SK-N-SH (cell line): ENCODE measurements at regions not wholly inside any gene's neighbourhood (a gene's known extent, or its start where the extent isn't known, plus 50 kb on each side); places are given as distances from the start of the nearest gene placed in this dataset.

Experiments
- CTCF ChIA-PET: fragments of 300-600, 350-600 bp; formaldehyde crosslinking; extraction: SDS; loops from one replicate; lab custom pipeline; 2021; lab: Yijun Ruan, JAX
- POLR2A ChIA-PET: fragments of 350-600 bp; sonication (Branson Sonifier 250); formaldehyde crosslinking; extraction: SDS; loops from one replicate; lab custom pipeline; 2020; ENCODE audit warnings: antibody characterized with exemption, inconsistent platforms; lab: Yijun Ruan, JAX
- DNase-seq: peaks from one replicate; pipeline ENCODE4 v3.0.0; 2012
- H2AFZ ChIP-seq: fragments of 200-600 bp; sonication (generic); 2 replicates; pipeline ENCODE4 v1.8.1; 2016; ENCODE audit warnings: antibody characterized with exemption, mild to moderate bottlenecking, low read depth
- H3F3A ChIP-seq: fragments of 200-600 bp; sonication (generic); replicated peaks from 2 replicates; pipeline ENCODE3; 2016; ENCODE audit warnings: antibody characterized with exemption, mild to moderate bottlenecking; ENCODE audit not compliant: insufficient read depth
- H3K27ac ChIP-seq, 2 experiments: fragments of 200-500 bp in 1 of 2; fragments of 200-600 bp in 1 of 2; sonication (Bioruptor generic) in 1 of 2; sonication (generic), shearing (Covaris generic) in 1 of 2; 2 replicates each; pipeline versions ENCODE4 v1.5.1 to v1.6.1; 2014 to 2016; ENCODE audit warnings: low read depth in 2 of 2, inconsistent platforms in 1 of 2, low read length in 1 of 2, mild to moderate bottlenecking in 1 of 2, mixed read lengths in 1 of 2
- H3K27me3 ChIP-seq: fragments of 200-600 bp; sonication (generic), shearing (Covaris generic); 2 replicates; pipeline ENCODE4 v1.6.1; 2016; ENCODE audit warnings: mixed run types; ENCODE audit not compliant: insufficient read depth
- H3K36me3 ChIP-seq, 2 experiments: fragments of 200-500 bp in 1 of 2; fragments of 200-600 bp in 1 of 2; sonication (Bioruptor generic) in 1 of 2; sonication (generic) in 1 of 2; replicated peaks in 1 of 2; 2 replicates each; pipeline versions ENCODE3 to v1.5.1; 2014 to 2016; ENCODE audit warnings: low read length in 1 of 2, mild to moderate bottlenecking in 1 of 2; ENCODE audit not compliant: insufficient read depth in 2 of 2, control insufficient read depth in 1 of 2
- H3K4me1 ChIP-seq, 2 experiments: fragments of 200-500 bp in 1 of 2; fragments of 200-600 bp in 1 of 2; sonication (Bioruptor generic) in 1 of 2; sonication (generic), shearing (Covaris generic) in 1 of 2; 2 replicates each; pipeline versions ENCODE4 v1.5.1 to v1.6.1; 2014 to 2016; ENCODE audit warnings: low read depth in 1 of 2, low read length in 1 of 2, mixed run types in 1 of 2; ENCODE audit not compliant: insufficient read depth in 2 of 2, control insufficient read depth in 1 of 2
- H3K4me2 ChIP-seq: fragments of 200-600 bp; sonication (generic), shearing (Covaris generic); 2 replicates; pipeline ENCODE4 v1.6.1; 2017; ENCODE audit warnings: mixed run types
- H3K4me3 ChIP-seq, 2 experiments: fragments of 200-500 bp in 1 of 2; fragments of 200-600 bp in 1 of 2; sonication (Bioruptor generic) in 1 of 2; sonication (generic), shearing (Covaris generic) in 1 of 2; 2 replicates each; pipeline versions ENCODE4 v1.5.1 to v1.8.1; 2014 to 2016; ENCODE audit warnings: low read depth in 2 of 2, inconsistent platforms in 1 of 2, low read length in 1 of 2, mild to moderate bottlenecking in 1 of 2, mixed read lengths in 1 of 2, moderate library complexity in 1 of 2
- H3K79me2 ChIP-seq: fragments of 200-600 bp; sonication (generic); 2 replicates; pipeline ENCODE4 v1.8.1; 2017; ENCODE audit warnings: mild to moderate bottlenecking; ENCODE audit not compliant: insufficient read depth
- H3K9ac ChIP-seq: fragments of 200-600 bp; sonication (generic); 2 replicates; pipeline ENCODE4 v1.6.1; 2017; ENCODE audit warnings: mixed run types
- H3K9me2 ChIP-seq: fragments of 200-600 bp; sonication (generic); 2 replicates; pipeline ENCODE4 v1.6.1; 2017; ENCODE audit warnings: mixed run types
- H3K9me3 ChIP-seq: fragments of 200-600 bp; sonication (generic); 2 replicates; pipeline ENCODE4 v1.6.1; 2017; ENCODE audit warnings: mixed run types, mild to moderate bottlenecking, moderate library complexity
- H4K20me1 ChIP-seq: fragments of 200-600 bp; sonication (generic); 2 replicates; pipeline ENCODE4 v1.6.1; 2017; ENCODE audit warnings: mild to moderate bottlenecking, mixed run types; ENCODE audit not compliant: insufficient read depth
- EZH2phosphoT487 ChIP-seq: fragments of 200-600 bp; sonication (generic); IDR thresholded peaks from 2 replicates; pipeline ENCODE4 v1.6.1; 2017; ENCODE audit warnings: low read depth, mixed run types, mild to moderate bottlenecking, antibody characterized with exemption, moderate library complexity, borderline replicate concordance
- JUND ChIP-seq: IDR thresholded peaks from 2 replicates; pipeline ENCODE4 v1.4.0; 2012
- MAX ChIP-seq: IDR thresholded peaks from 2 replicates; pipeline ENCODE4 v1.4.0; 2012; ENCODE audit warnings: low read depth
- NFIC ChIP-seq: IDR thresholded peaks from 2 replicates; pipeline ENCODE4 v1.4.0; 2012; ENCODE audit warnings: borderline replicate concordance
- PBX3 ChIP-seq: IDR thresholded peaks from 2 replicates; pipeline ENCODE4; 2012
- POLR2AphosphoS5 ChIP-seq: IDR thresholded peaks from 2 replicates; pipeline ENCODE4 v1.6.1; 2012; ENCODE audit warnings: low read depth, low read length
- RAD21 ChIP-seq: IDR thresholded peaks from 2 replicates; pipeline ENCODE4 v1.6.1; 2012; ENCODE audit warnings: mild to moderate bottlenecking, low read length
- RCOR1 ChIP-seq: fragments of 150-350 bp; IDR thresholded peaks from 2 replicates; pipeline ENCODE4 v1.6.1; 2017; ENCODE audit warnings: antibody characterized with exemption, low read length
- SIN3A ChIP-seq: IDR thresholded peaks from 2 replicates; pipeline ENCODE4 v1.6.1; 2012; ENCODE audit warnings: low read depth, mild to moderate bottlenecking, low read length, moderate library complexity, borderline replicate concordance
- TCF12 ChIP-seq: IDR thresholded peaks from 2 replicates; pipeline ENCODE4 v1.4.0; 2012
- USF1 ChIP-seq: IDR thresholded peaks from 2 replicates; pipeline ENCODE4 v1.4.0; 2012; ENCODE audit warnings: low read depth, borderline replicate concordance
- YY1 ChIP-seq: IDR thresholded peaks from 2 replicates; pipeline ENCODE4 v1.4.0; 2012; ENCODE audit warnings: low read depth, mild to moderate bottlenecking
- ZBTB33 ChIP-seq: IDR thresholded peaks from 2 replicates; pipeline ENCODE4 v1.4.0; 2012; ENCODE audit warnings: low read depth, borderline replicate concordance
- WGBS: methylation state at CpG from one replicate; pipeline ENCODE4 v1.1.6; 2017; ENCODE audit warnings: low lambda C conversion rate; 5-methylcytosine and 5-hydroxymethylcytosine counted together

- Histone ChIP-seq H3K4me3 (no peak overlapping the region), H3K4me2 (no peak overlapping the region), H2AFZ (no peak overlapping the region), H3F3A (peaks cover 3% of the 10 kb centered on the region), H3K4me1 (peaks cover 0 to 6% of the 10 kb centered on the region in 2 experiments; a peak in 2 of 4 replicates), H3K9me3 (no peaks in the 10 kb centered on the region), H3K27ac (no peak overlapping the region), H3K9me2 (no peaks in the 10 kb centered on the region), H3K79me2 (no peaks in the 10 kb centered on the region), H3K27me3 (no peaks in the 10 kb centered on the region), H4K20me1 (no peaks in the 10 kb centered on the region), H3K9ac (no peak overlapping the region), H3K36me3 (no peaks in the 10 kb centered on the region)
- 40% methylated on average over 1 of the region's 1 CpG for WGBS
- DNase-seq = no peak
- TF ChIP-seq PBX3 = no peak
- no peak for TF ChIP-seq USF1
- no peak for TF ChIP-seq EZH2phosphoT487
- no peak for TF ChIP-seq RCOR1
- no peak for TF ChIP-seq SIN3A
- TF ChIP-seq RAD21 = no peak
- TF ChIP-seq POLR2AphosphoS5 = no peak
- TF ChIP-seq ZBTB33 = no peak
- TF ChIP-seq NFIC = no peak
- TF ChIP-seq JUND = no peak
- no peak for TF ChIP-seq MAX
- ChIA-PET CTCF (no interaction called here), POLR2A (no interaction called here)
These were observed 417.0 kb downstream of the SLC4A3 start for GRCh38 chr2:220044383-220044782.

GRCh38 chr2:220046507-220046906 lies 419.1 kb downstream of the SLC4A3 start:
- H3K9me3 ChIP-seq = no peaks in the 10 kb centered on the region
- no peak for TF ChIP-seq TCF12
- TF ChIP-seq EZH2phosphoT487 = no peak
- no peak for TF ChIP-seq YY1
- TF ChIP-seq, all 33 proteins: peak for 0
- Histone ChIP-seq H2AFZ (no peak overlapping the region), H3K4me1 (peaks cover 0 to 6% of the 10 kb centered on the region in 2 experiments; a peak in 1 of 4 replicates), H3K27me3 (no peaks in the 10 kb centered on the region), H3F3A (peaks cover 3% of the 10 kb centered on the region), H3K4me3 (no peak overlapping the region), H3K9me2 (no peaks in the 10 kb centered on the region), H3K27ac (no peak overlapping the region), H3K9ac (no peak overlapping the region), H3K36me3 (no peaks in the 10 kb centered on the region), H3K79me2 (no peaks in the 10 kb centered on the region), H3K4me2 (no peak overlapping the region), H4K20me1 (no peaks in the 10 kb centered on the region)
- DNase-seq = no peak
- CTCF ChIA-PET = no interaction called here
- POLR2A ChIA-PET = no interaction called here
- 27% methylated on average over 2 of the region's 2 CpGs for WGBS
